GM20000 (cell line): ENCODE measurements at regions not wholly inside any gene's neighbourhood (a gene's known extent, or its start where the extent isn't known, plus 50 kb on each side); places are given as distances from the start of the nearest gene placed in this dataset.
A peak's percentile ranks its signal among the peaks of the same experiment; 100 is the strongest.

Experiments used
- DNase-seq: peaks from one replicate; pipeline ENCODE4 v3.0.0; 2012; ENCODE audit warnings: low spot score
- TF ChIP-seq, protein P1 (sequence below): IDR thresholded peaks from 2 replicates; pipeline ENCODE4 v1.5.1; 2012; ENCODE audit warnings: mild to moderate bottlenecking, control low read depth; ENCODE audit errors: extremely low read depth, missing control alignments

DNA sequence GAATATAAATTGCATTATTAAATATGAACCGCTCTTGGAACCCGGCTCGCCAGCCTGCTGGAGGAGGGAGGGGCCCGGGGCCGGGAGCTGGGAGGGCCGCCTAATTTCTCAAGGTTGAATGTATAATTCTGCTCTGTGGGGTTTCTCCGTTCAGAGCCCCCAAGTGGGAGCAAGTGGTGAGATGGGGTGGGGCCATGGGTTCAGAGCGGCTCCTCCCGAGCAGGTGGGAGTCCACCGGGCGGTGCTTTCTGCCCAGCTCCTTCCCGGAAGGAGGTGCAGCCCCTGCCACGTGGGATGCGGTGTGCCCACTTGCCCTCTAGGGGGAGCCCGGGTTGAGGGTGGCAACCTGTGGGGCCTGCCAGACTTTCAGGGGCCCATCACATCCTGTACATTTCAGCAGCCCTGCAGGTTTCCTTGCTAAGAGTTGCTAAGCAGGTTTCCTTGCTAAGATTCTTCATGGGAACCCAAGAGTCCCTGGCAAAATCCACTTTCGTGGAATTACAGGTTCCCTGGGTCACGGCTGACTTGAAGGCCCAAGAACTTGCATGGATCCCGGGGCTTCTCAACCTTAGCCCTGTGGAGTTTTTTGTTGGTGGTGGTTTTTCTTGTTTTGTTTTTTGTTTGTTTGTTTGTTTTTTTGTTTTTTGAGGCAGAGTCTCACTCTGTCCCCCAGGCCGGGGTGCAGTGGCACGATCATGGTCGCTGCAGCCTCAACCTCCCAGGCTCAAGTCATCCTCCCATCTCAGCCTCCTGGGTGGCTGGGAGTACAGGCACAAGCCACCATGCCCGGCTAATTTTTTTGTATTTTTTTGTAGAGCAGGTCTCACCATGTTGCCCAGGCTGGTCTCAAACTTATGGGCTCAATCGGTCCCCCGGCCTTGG is 196.7 kb upstream of the GSE1 start:
- TF ChIP-seq, protein P1, sequence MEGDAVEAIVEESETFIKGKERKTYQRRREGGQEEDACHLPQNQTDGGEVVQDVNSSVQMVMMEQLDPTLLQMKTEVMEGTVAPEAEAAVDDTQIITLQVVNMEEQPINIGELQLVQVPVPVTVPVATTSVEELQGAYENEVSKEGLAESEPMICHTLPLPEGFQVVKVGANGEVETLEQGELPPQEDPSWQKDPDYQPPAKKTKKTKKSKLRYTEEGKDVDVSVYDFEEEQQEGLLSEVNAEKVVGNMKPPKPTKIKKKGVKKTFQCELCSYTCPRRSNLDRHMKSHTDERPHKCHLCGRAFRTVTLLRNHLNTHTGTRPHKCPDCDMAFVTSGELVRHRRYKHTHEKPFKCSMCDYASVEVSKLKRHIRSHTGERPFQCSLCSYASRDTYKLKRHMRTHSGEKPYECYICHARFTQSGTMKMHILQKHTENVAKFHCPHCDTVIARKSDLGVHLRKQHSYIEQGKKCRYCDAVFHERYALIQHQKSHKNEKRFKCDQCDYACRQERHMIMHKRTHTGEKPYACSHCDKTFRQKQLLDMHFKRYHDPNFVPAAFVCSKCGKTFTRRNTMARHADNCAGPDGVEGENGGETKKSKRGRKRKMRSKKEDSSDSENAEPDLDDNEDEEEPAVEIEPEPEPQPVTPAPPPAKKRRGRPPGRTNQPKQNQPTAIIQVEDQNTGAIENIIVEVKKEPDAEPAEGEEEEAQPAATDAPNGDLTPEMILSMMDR = peak; percentile 52
- peak; percentile 72 for DNase-seq

DNA sequence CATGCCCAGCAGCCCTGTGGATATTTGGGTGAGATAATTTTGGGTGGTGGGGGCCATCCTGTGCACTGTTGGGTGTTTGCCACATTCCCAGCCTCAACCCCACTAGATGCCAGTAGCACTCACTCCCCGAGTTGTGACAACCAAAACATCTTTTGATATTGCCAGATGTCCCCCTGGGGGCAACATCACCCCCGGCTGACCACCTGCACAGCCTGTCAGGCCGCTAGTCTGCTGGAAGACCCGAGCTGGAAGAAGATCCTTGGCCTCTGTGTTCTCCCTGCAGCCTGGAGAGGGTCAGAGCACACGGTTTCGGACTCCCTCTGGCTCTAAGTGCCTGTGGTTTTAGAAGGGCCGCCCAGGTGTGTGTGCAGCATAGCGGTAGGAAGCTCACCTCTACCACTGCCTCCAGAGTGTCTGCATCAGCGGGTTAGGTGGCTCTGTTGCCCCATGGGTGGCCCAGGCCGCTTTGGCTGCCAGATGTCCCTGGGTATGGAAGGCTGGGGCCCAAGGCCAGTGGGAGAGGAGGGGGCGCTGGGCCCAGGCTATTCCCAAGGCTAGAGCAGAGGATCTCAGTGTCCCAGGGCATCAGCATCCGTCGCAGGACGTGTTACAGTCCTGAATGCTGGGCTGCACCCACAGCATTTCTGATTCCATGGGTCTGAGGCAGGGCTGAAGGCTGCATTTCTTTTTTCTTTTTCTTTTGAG is 195.8 kb upstream of the GSE1 start:
- DNase-seq = no peak
- TF ChIP-seq, protein P1 = no peak

DNA sequence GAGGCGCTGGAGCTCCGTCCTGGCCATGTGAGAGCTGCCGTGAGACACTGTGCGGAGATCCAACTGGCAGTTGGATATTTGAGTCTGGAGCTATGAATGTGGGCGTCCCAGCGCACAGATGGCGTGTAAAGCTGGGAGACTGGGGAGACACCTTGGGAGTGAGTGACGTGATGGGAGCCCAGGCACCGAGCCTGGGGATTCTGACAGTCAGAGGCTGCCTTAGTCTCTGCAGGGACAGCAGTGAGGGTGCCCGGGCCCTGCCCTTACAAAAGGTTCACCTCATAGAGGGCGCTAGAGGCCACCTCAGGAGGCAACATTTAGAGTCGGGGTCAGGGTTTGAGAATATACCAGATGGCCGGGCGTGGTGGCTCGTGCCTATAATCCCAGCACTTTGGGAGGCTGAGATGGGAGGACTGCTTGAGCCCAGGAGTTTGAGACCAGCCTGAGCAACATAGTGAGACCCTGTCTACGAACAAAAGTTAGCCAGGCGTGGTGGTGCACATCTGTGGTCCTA is 194.1 kb upstream of the GSE1 start:
- TF ChIP-seq, protein P1 = no peak
- DNase-seq = no peak

DNA sequence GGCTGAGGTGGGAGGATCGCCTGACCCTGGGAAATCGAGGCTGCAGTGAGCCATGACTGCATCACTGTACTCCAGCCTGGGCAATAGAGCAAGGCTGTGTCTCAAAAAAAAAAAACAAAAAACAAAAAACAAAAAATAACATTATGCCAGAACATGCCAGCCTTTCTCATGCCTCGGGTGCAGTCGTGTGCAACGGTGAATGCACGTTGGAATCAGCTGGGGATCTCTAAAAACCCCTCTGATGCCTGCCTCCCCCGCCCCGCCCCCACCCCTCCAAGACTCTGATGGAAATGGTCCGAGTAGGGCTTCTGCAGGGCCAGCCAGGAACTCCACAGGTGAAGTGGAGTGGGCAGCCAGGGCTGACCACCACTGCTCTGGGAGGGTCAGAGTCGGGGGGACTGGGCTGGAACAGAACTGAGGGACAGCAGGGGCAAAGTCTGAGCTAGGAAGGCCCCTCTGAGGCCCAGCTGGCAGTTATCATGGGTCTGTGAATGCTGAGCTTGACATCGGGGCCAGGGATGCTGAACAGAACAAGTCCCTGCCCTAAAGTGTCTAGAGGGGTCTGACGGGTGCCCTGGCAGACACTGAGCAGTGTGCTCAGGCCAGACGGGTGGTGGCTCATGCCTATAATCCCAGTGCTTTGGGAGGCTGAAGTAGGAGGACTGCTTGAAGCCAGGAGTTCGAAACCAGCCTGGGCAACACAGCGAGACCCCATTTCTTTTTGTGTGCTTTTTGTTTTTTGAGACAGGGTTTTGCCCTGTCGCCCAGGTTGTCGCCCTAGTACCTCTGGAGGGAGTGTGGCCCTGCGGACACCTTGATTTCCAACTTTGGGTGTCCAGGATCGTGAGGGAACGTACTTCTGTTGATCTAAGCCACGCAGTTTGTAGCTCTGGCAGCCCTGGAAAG is 193.4 kb upstream of the GSE1 start:
- TF ChIP-seq, protein P1 = no peak
- no peak for DNase-seq

DNA sequence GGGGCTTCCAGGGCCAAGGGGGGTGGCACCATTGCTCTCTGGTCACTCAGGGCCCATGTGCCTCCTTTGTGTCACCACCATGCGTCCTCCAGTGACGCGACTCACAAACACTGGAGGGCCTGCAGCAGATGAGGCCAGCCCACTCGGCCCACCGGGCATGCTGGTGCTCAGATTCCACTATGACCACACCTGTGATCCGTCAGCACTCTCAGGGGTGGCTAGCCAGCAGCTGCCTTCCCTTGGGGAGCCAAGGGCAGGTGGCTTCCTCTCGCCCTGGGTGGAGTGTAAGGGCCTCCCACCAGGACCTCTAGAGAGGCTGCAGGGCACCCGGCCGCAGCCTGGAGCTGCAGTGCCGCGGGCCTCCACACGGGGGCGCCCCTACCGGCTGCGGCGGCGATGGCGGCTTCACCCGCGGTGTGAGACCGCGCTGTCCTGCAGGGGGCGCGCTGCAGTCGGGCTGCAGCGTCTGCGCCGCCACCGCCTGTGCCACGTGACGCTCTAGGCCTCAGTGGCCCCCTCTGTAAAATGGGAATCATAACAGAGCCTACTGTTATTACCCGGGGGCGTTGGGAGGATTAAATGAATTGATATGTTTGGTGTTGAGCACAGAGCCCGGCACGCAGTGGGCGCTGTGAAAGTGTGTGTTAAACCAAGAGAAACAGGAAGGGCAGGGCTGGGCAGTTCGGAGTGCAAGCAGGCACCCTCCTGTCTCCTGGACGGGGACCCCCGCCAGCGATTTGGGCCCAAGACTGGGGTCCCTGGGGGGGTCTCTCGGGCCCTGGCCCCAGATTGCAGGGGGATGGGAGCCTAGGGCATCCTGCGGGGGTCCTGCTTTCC is 192.4 kb upstream of the GSE1 start:
- TF ChIP-seq, protein P1 = peak; percentile 100
- peak; percentile 92 for DNase-seq

DNA sequence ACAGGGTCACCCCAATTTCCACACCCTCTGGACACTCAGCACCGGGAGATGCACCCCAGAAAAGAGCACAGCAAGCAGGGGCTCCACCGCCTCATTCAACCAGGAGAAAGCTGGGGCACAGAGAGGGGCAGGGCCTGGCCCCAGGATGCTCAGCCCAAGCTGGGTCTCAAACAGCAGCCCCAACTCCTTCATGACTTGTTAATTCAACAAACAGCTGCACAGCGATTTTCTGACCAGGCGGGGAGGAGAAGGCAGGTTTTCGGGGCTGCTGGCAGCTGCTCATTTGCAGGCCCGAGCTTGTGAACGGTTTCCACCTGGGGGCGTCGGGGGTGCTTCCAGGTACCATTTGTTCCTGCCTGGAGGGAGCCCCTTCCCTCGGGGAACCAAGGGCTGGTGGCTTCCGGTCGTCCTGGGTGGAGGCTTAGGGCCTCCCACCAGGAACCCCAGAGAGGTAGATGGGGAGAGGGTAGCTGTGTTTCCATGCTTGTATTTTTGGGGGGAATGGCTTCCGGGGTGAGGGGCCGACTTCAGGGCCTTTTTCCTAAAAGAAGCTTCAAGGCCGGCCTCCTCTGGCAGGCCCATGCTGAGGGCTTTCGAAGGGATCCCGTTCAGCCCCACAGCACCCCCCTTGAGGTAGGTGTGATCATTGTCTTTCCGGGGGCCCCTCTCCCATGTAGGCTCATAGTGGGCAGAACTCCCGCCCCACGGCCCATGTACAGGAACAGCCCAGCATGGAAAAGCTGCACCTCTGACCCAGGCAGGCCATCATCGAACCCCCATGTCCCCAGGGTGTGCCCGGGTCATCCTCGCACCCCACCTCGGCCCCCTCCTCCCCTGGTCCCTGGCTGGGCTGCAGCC is 191.6 kb upstream of the GSE1 start:
- DNase-seq = no peak
- TF ChIP-seq, protein P1 = no peak
